GM10266 (cell line): ENCODE measurements at regions not wholly inside any gene's neighbourhood (a gene's known extent, or its start where the extent isn't known, plus 50 kb on each side); places are given as distances from the start of the nearest gene placed in this dataset.
"Not testable (repeated sequence)": the region's sequence is repeated elsewhere in the genome, so short reads cannot be mapped to it uniquely, and the experiment has no call there.

ENCODE experiments used
- DNase-seq: peaks from one replicate; pipeline ENCODE4 v3.0.0; 2012; ENCODE audit errors: extremely low spot score
- CTCF ChIP-seq: IDR thresholded peaks from 2 replicates; pipeline ENCODE4 v1.5.1; 2012; ENCODE audit warnings: mild to moderate bottlenecking, low read depth; ENCODE audit not compliant: control insufficient read depth, insufficient read depth; ENCODE audit errors: missing control alignments

GRCh38 chr16:73949574-73950320, 346.9 kb upstream of the PSMD7 start:
- DNase-seq = no peak
- no peak for TF ChIP-seq CTCF

GRCh38 chr16:73945631-73946030, 351.0 kb upstream of the PSMD7 start:
- TF ChIP-seq CTCF = no peak
- DNase-seq = no peak

GRCh38 chr16:73943184-73943583, 353.4 kb upstream of the PSMD7 start:
- not testable (repeated sequence) for DNase-seq

GRCh38 chr16:73940786-73941185, 355.8 kb upstream of the PSMD7 start:
- not testable (repeated sequence) for DNase-seq

- no peak for DNase-seq
- no peak for TF ChIP-seq CTCF
Observed at GRCh38 chr16:73923951-73924350, 372.7 kb upstream of the PSMD7 start.

- TF ChIP-seq CTCF = no peak
- no peak for DNase-seq
Observed at GRCh38 chr16:73921295-73921694, 375.3 kb upstream of the PSMD7 start.

GRCh38 chr16:73916829-73917594, 379.6 kb upstream of the PSMD7 start:
- DNase-seq = no peak
- no peak for TF ChIP-seq CTCF

- TF ChIP-seq CTCF = no peak
- no peak for DNase-seq
Observed at GRCh38 chr16:73915935-73916334, 380.7 kb upstream of the PSMD7 start.
